Naive B cell (primary cell): ENCODE measurements at regions not wholly inside any gene's neighbourhood (a gene's known extent, or its start where the extent isn't known, plus 50 kb on each side); places are given as distances from the start of the nearest gene placed in this dataset.

ENCODE experiments used
- ATAC-seq, 2 donors: fragments of 150-1000 bp; cut with Tn5 transposase; 2 replicates each; pipeline ENCODE4 v1.10.0; 2021; ENCODE audit warnings: low read depth in 2 of 2, mild to moderate bottlenecking in 2 of 2, moderate library complexity in 2 of 2
- DNase-seq: peaks from one replicate; pipeline ENCODE4 v3.0.0; 2022
- H3K27ac Mint-ChIP-seq, 6 donors: one replicate each; pipeline ENCODE4 v1.8.0; 2020 to 2022; ENCODE audit warnings: mild to moderate bottlenecking in 6 of 6, mixed read lengths in 6 of 6, moderate library complexity in 5 of 6, inconsistent platforms in 2 of 6
- H3K27me3 Mint-ChIP-seq, 3 donors: one replicate each; pipeline ENCODE4 v1.8.0; 2021 to 2022; ENCODE audit warnings: mixed read lengths in 3 of 3, mild to moderate bottlenecking in 1 of 3
- H3K36me3 Mint-ChIP-seq, 2 donors: one replicate each; pipeline ENCODE4 v1.8.0; 2020 to 2022; ENCODE audit warnings: mixed read lengths in 2 of 2, inconsistent platforms in 1 of 2, mild to moderate bottlenecking in 1 of 2
- H3K4me1 Mint-ChIP-seq, 3 donors: one replicate each; pipeline ENCODE4 v1.8.0; 2020 to 2022; ENCODE audit warnings: mixed read lengths in 3 of 3, inconsistent platforms in 1 of 3, mild to moderate bottlenecking in 1 of 3, moderate library complexity in 1 of 3
- H3K4me3 Mint-ChIP-seq, 8 donors: one replicate each; pipeline ENCODE4 v1.8.0; 2020 to 2022; ENCODE audit warnings: mild to moderate bottlenecking in 8 of 8, mixed read lengths in 8 of 8, moderate library complexity in 8 of 8, inconsistent platforms in 2 of 8
- H3K9me3 Mint-ChIP-seq, 7 donors: one replicate each; pipeline ENCODE4 v1.8.0; 2020 to 2022; ENCODE audit warnings: mixed read lengths in 7 of 7, mild to moderate bottlenecking in 5 of 7, inconsistent platforms in 2 of 7, moderate library complexity in 1 of 7

- no peak overlapping the region for H3K27ac Mint-ChIP-seq
- H3K4me1 Mint-ChIP-seq, result peaks cover 9 to 13% (median 10%) of the 10 kb centered on the region in 3 donors
- DNase-seq (no peak), ATAC-seq (no peak)
- no peaks in the 10 kb centered on the region for H3K36me3 Mint-ChIP-seq
- H3K9me3 Mint-ChIP-seq, result peaks cover 0 to 2% (median 0%) of the 10 kb centered on the region in 7 donors
- H3K27me3 Mint-ChIP-seq, result peaks cover 0 to 8% (median 4%) of the 10 kb centered on the region in 3 donors
- H3K4me3 Mint-ChIP-seq, result no peak overlapping the region
Measured at GRCh38 chrX:38895775-38896174, 94.5 kb downstream of the MID1IP1 start.

DNA sequence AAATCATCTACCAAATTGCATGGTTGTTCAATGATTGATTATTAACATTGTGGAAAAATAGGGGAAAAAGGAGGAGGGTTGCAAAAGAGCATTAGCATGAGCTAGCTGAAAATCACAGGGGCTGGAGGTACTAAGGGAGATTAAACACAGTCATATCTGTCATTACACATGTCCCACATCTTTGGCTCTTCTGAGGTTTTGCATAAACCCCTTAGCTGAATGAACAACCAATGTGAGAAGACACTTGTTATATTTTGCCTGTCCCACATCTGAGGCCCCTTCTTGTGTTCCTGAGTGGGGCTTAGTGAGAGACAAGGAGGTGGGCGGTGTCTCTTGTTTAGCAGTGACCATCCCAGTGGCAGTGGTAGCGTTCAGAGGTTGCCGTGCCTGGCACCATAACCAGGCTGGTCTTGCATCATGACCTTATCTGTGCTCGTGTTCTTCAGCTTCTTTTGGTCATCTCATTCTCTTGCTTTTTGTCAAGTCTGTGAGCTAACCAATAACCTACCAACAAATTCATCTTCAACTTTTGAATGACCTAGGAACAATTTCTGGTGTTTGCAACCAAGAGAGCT, 95.6 kb downstream of the MID1IP1 start:
- DNase-seq (no peak), ATAC-seq (no peak)
- H3K27me3 Mint-ChIP-seq, result peaks cover 0 to 8% (median 4%) of the 10 kb centered on the region in 3 donors
- H3K9me3 Mint-ChIP-seq, result peaks cover 0 to 2% (median 0%) of the 10 kb centered on the region in 7 donors
- no peak overlapping the region for H3K4me3 Mint-ChIP-seq
- H3K27ac Mint-ChIP-seq, result no peak overlapping the region
- H3K4me1 Mint-ChIP-seq, result peaks cover 5 to 8% (median 6%) of the 10 kb centered on the region in 3 donors
- no peaks in the 10 kb centered on the region for H3K36me3 Mint-ChIP-seq

- Mint-ChIP-seq H3K9me3 (peaks cover 0 to 3% (median 2%) of the 10 kb centered on the region in 7 donors), H3K27ac (no peak overlapping the region), H3K4me3 (no peak overlapping the region), H3K36me3 (no peaks in the 10 kb centered on the region), H3K27me3 (peaks cover 0 to 2% (median 0%) of the 10 kb centered on the region in 3 donors), H3K4me1 (peaks cover 0 to 6% (median 2%) of the 10 kb centered on the region in 3 donors)
- no peak for DNase-seq
- ATAC-seq, result no peak
Measured at GRCh38 chrX:38898261-38898660, 97.0 kb downstream of the MID1IP1 start.

DNA sequence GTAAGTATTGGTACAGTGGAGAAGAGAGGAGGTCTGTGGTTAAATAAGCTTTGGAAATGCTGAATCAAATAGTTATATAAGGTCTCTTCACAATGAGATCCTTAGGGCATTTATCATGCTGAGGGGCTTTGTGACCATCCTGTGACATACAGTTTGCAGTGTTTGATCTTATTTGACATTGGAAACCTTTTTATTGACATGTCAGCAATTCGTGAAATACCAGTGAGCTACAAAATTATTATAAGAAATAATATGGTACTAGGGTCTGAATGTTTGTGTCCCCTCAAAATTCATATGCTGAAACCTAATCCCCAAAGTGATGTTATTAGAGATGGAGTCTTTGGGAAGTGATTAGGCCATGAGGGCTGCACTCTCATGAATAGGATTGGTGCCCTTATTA, 98.4 kb downstream of the MID1IP1 start:
- Mint-ChIP-seq H3K9me3 (peaks cover 0 to 3% (median 2%) of the 10 kb centered on the region in 7 donors), H3K27me3 (no peaks in the 10 kb centered on the region), H3K36me3 (no peaks in the 10 kb centered on the region), H3K4me1 (peaks cover 0 to 6% (median 2%) of the 10 kb centered on the region in 3 donors), H3K4me3 (no peak overlapping the region), H3K27ac (no peak overlapping the region)
- DNase-seq, result no peak
- ATAC-seq, result no peak

DNA sequence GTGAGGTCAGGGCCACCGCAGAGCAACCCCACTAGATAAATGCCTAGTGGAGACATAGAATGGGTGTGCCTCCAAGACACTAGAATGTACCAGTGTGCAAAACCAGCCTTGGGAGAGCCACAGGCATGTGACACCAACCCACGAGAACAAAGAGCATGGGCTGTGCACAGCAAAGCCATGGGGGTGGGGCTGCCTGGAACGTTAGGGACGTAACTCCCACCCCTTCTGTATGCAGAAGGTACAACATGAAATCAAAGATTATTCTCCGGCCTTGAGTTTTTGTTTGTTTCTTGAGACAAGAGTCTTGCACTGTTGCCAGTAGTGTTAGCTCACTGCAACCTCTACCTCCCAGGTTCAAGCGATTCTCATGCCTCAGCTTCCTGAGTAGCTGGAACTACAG, 99.5 kb downstream of the MID1IP1 start:
- H3K27me3 Mint-ChIP-seq, result peaks cover 0 to 4% (median 0%) of the 10 kb centered on the region in 3 donors
- no peak for ATAC-seq
- H3K4me1 Mint-ChIP-seq, result peaks cover 2 to 6% (median 3%) of the 10 kb centered on the region in 3 donors
- no peak for DNase-seq
- H3K36me3 Mint-ChIP-seq, result no peaks in the 10 kb centered on the region
- H3K4me3 Mint-ChIP-seq, result no peak overlapping the region
- H3K27ac Mint-ChIP-seq, result no peak overlapping the region
- peaks cover 0 to 3% (median 2%) of the 10 kb centered on the region in 7 donors for H3K9me3 Mint-ChIP-seq

GRCh38 chrX:38902972-38903492, 101.8 kb downstream of the MID1IP1 start:
- Mint-ChIP-seq H3K4me1 (peaks cover 2 to 6% (median 4%) of the 10 kb centered on the region in 3 donors), H3K27me3 (peaks cover 0 to 8% (median 0%) of the 10 kb centered on the region in 3 donors), H3K36me3 (no peaks in the 10 kb centered on the region), H3K4me3 (no peak overlapping the region), H3K9me3 (peaks cover 0 to 4% (median 2%) of the 10 kb centered on the region in 7 donors), H3K27ac (no peak overlapping the region)
- ATAC-seq (no peak), DNase-seq (no peak)

DNA sequence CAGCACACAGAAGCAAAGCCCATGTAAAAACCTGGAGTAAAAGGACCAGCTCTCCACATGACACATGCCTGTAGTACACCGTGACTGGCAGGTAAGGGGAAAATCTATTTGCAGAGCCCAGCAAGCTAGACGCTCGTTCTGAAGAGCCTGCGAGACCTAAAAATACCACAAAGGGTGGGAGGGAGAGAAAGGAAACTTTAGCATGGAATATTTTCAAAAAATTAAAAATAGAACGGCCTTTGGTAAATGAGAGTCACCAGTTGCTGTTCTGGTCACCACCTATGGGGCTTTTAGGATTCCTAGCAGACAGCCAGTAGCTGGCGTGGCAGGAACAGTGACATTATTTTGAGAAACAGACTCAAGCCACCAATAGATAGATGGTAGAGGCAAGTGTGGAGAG, 115.5 kb downstream of the MID1IP1 start:
- Mint-ChIP-seq H3K27me3 (no peaks in the 10 kb centered on the region), H3K27ac (peak overlapping the region in 1 of 6 donors; percentile 29), H3K36me3 (peaks cover 0 to 8% of the 10 kb centered on the region in 2 donors), H3K4me1 (no peaks in the 10 kb centered on the region), H3K9me3 (peaks cover 0 to 5% (median 0%) of the 10 kb centered on the region in 7 donors), H3K4me3 (no peak overlapping the region)
- DNase-seq (no peak), ATAC-seq (no peak)

DNA sequence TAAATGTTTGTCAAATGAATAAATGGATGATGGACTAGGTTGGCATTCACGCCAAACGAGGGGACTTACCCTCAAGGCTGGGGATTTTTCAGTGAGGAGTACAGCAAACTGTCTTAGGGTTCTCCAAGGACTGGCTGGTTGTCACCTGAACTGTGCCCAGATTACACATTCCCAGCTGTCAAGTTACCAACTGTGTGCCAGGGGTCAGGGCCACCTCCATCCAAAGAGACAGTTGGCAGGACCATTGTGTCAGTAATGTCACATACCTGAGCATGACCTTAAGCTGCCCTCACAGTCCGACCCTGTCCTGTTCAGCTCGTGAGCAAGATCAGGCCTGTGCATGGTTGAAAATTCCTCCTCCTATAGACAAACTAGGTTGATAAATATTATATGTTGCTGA, 116.7 kb downstream of the MID1IP1 start:
- H3K27ac Mint-ChIP-seq, result no peak overlapping the region
- H3K4me1 Mint-ChIP-seq, result no peaks in the 10 kb centered on the region

GRCh38 chrX:38919202-38919601, 117.9 kb downstream of the MID1IP1 start:
- Mint-ChIP-seq H3K27me3 (no peaks in the 10 kb centered on the region), H3K9me3 (peaks cover 0 to under 1% (median 0%) of the 10 kb centered on the region in 7 donors), H3K27ac (peak overlapping the region in 1 of 6 donors; percentile 49), H3K4me1 (no peaks in the 10 kb centered on the region), H3K36me3 (peaks cover 0 to 8% of the 10 kb centered on the region in 2 donors), H3K4me3 (no peak overlapping the region)
- ATAC-seq, result no peak
- DNase-seq, result no peak

More for the DNA sequence above, 116.7 kb downstream of the MID1IP1 start:
- Mint-ChIP-seq H3K36me3 (peaks cover 0 to 8% of the 10 kb centered on the region in 2 donors), H3K9me3 (peaks cover 0 to 5% (median 0%) of the 10 kb centered on the region in 7 donors), H3K27me3 (no peaks in the 10 kb centered on the region), H3K4me3 (no peak overlapping the region)
- DNase-seq, result no peak
- ATAC-seq, result no peak

DNA sequence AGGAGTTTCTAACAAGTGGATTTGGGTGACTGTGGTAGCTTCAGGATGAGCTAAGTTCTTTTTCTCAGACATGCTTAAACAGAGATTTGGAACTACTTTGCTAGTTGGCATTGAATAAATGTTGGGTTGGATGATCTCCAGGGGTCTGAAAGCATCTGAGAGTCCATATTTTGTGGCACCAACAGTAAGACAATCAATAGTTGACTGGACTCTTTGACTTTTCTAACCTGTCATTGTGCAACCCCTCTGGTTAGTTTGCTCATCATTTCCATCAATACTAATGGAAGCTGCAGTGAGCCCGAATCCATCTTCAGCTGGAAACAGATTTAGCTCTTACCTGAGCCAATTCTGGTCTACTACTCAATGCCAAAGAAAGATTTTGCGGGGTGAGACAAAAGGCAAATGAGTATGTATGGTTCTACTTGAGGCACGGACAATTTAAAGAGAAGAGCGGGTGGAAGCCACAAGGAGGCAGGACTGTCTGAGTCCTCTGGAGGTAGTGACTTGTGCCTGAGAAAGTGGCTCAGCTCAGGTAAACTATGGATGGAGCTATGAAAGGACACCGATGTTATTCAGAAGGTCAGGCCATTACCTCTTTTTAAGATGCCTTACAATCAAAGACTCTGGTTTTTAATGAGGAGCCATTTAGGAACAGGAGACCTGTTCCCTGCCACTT, 118.7 kb downstream of the MID1IP1 start:
- Mint-ChIP-seq H3K27me3 (no peaks in the 10 kb centered on the region), H3K36me3 (peaks cover 0 to 8% of the 10 kb centered on the region in 2 donors), H3K27ac (no peak overlapping the region), H3K4me3 (no peak overlapping the region), H3K4me1 (no peaks in the 10 kb centered on the region), H3K9me3 (no peaks in the 10 kb centered on the region)
- ATAC-seq (no peak), DNase-seq (no peak)

- no peak for ATAC-seq
- no peaks in the 10 kb centered on the region for H3K4me1 Mint-ChIP-seq
Measured at GRCh38 chrX:38923451-38923969, 122.3 kb downstream of the MID1IP1 start.

DNA sequence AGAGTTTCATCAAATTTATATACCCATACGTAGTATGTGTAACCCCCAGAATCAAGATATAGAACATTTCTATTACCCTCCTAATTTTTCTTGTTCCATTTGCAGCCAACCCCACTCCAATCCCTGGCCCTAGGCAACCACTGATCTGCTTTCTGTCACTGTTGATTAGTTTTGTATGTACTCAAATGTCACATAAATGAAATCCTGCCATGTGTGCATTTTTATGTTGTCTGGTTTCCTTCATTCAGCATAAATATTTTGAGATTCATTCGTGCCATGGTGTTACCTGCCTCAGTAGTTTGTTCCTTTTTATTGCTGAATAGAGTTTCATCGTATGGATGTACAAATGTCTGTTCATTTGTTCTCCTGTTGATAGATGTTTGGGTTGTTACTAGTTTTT, 126.3 kb downstream of the MID1IP1 start:
- Mint-ChIP-seq H3K27me3 (peaks cover 0 to 7% (median 0%) of the 10 kb centered on the region in 3 donors), H3K4me3 (no peak overlapping the region), H3K36me3 (no peaks in the 10 kb centered on the region), H3K9me3 (peaks cover 0 to 5% (median 0%) of the 10 kb centered on the region in 7 donors), H3K4me1 (no peaks in the 10 kb centered on the region), H3K27ac (peak overlapping the region in 1 of 6 donors; percentile 15)
- DNase-seq (no peak), ATAC-seq (no peak)

More at GRCh38 chrX:38923451-38923969, 122.3 kb downstream of the MID1IP1 start:
- Mint-ChIP-seq H3K27ac (no peak overlapping the region), H3K36me3 (no peaks in the 10 kb centered on the region), H3K4me3 (no peak overlapping the region), H3K27me3 (peaks cover 0 to 7% (median 0%) of the 10 kb centered on the region in 3 donors), H3K9me3 (peaks cover 0 to 5% (median 0%) of the 10 kb centered on the region in 7 donors)
- DNase-seq, result no peak

GRCh38 chrX:38929966-38930421, 128.7 kb downstream of the MID1IP1 start:
- Mint-ChIP-seq H3K4me3 (no peak overlapping the region), H3K27me3 (peaks cover 0 to 7% (median 0%) of the 10 kb centered on the region in 3 donors), H3K4me1 (no peaks in the 10 kb centered on the region), H3K27ac (no peak overlapping the region), H3K36me3 (no peaks in the 10 kb centered on the region), H3K9me3 (peaks cover 0 to 5% (median 0%) of the 10 kb centered on the region in 7 donors)
- ATAC-seq (no peak), DNase-seq (no peak)
